Fibroblast of skin of left biceps (primary cell): ENCODE measurements at regions not wholly inside any gene's neighbourhood (a gene's known extent, or its start where the extent isn't known, plus 50 kb on each side); places are given as distances from the start of the nearest gene placed in this dataset.

Source experiments
- DNase-seq, 2 experiments: peaks; one replicate each; pipeline ENCODE4 v3.0.0-alpha.2; 2013; ENCODE audit warnings: low read depth in 2 of 2

- no peak for DNase-seq
Observed at GRCh38 chr1:69230208-69230607, 337.5 kb upstream of the LRRC7 start.

GRCh38 chr1:69233463-69233862 lies 334.3 kb upstream of the LRRC7 start:
- DNase-seq, result no peak

- no peak for DNase-seq
Observed at GRCh38 chr1:69244211-69244610, 323.5 kb upstream of the LRRC7 start.

GRCh38 chr1:69246109-69246508 lies 321.6 kb upstream of the LRRC7 start:
- DNase-seq, result no peak

GRCh38 chr1:69246710-69247109 lies 321.0 kb upstream of the LRRC7 start:
- DNase-seq, result no peak

- no peak for DNase-seq
Observed at GRCh38 chr1:69252696-69253095, 315.0 kb upstream of the LRRC7 start.

GRCh38 chr1:69256036-69256435 lies 311.7 kb upstream of the LRRC7 start:
- no peak for DNase-seq

- no peak for DNase-seq
Observed at GRCh38 chr1:69258842-69259241, 308.9 kb upstream of the LRRC7 start.

GRCh38 chr1:69263921-69264391 lies 303.8 kb upstream of the LRRC7 start:
- peak; percentile 75 to 83 for DNase-seq

- no peak for DNase-seq
Observed at GRCh38 chr1:69269491-69269890, 298.2 kb upstream of the LRRC7 start.

GRCh38 chr1:69271587-69272125 lies 296.1 kb upstream of the LRRC7 start:
- no peak for DNase-seq

- DNase-seq, result no peak
Observed at GRCh38 chr1:69272684-69273083, 295.0 kb upstream of the LRRC7 start.

- no peak for DNase-seq
Observed at GRCh38 chr1:69278923-69279322, 288.8 kb upstream of the LRRC7 start.

GRCh38 chr1:69283516-69283915 lies 284.2 kb upstream of the LRRC7 start:
- DNase-seq, result no peak

- no peak for DNase-seq
Observed at GRCh38 chr1:69284508-69284907, 283.2 kb upstream of the LRRC7 start.

- DNase-seq, result no peak
Observed at GRCh38 chr1:69288416-69288815, 279.3 kb upstream of the LRRC7 start.

GRCh38 chr1:69290291-69290690 lies 277.4 kb upstream of the LRRC7 start:
- peak in 1 of 2 experiments; percentile 4 for DNase-seq

GRCh38 chr1:69291541-69291940 lies 276.2 kb upstream of the LRRC7 start:
- no peak for DNase-seq

- no peak for DNase-seq
Observed at GRCh38 chr1:69292833-69293232, 274.9 kb upstream of the LRRC7 start.

GRCh38 chr1:69294171-69294570 lies 273.6 kb upstream of the LRRC7 start:
- DNase-seq, result no peak

- no peak for DNase-seq
Observed at GRCh38 chr1:69295265-69295664, 272.5 kb upstream of the LRRC7 start.

GRCh38 chr1:69305621-69306020 lies 262.1 kb upstream of the LRRC7 start:
- no peak for DNase-seq

GRCh38 chr1:69312055-69312732 lies 255.5 kb upstream of the LRRC7 start:
- no peak for DNase-seq

GRCh38 chr1:69313118-69313517 lies 254.6 kb upstream of the LRRC7 start:
- no peak for DNase-seq
